Osteocyte (in vitro differentiated cells): ENCODE measurements at regions not wholly inside any gene's neighbourhood (a gene's known extent, or its start where the extent isn't known, plus 50 kb on each side); places are given as distances from the start of the nearest gene placed in this dataset.
"Not testable (repeated sequence)": the region's sequence is repeated elsewhere in the genome, so short reads cannot be mapped to it uniquely, and the experiment has no call there.

Experiments
- DNase-seq: peaks from one replicate; pipeline ENCODE4 v3.0.0; 2021; ENCODE audit warnings: mixed read lengths; ENCODE audit not compliant: unreplicated experiment; ENCODE audit errors: extremely low spot score
- H3K27ac Mint-ChIP-seq: one replicate; pipeline ENCODE4 v1.8.0; 2021; ENCODE audit warnings: mild to moderate bottlenecking, mixed read lengths; ENCODE audit not compliant: unreplicated experiment
- H3K27me3 Mint-ChIP-seq: one replicate; pipeline ENCODE4 v1.8.0; 2021; ENCODE audit warnings: mixed read lengths; ENCODE audit not compliant: unreplicated experiment
- H3K36me3 Mint-ChIP-seq: one replicate; pipeline ENCODE4 v1.8.0; 2021; ENCODE audit warnings: mixed read lengths; ENCODE audit not compliant: unreplicated experiment
- H3K4me1 Mint-ChIP-seq: one replicate; pipeline ENCODE4 v1.8.0; 2021; ENCODE audit warnings: mixed read lengths; ENCODE audit not compliant: unreplicated experiment
- H3K4me3 Mint-ChIP-seq: one replicate; pipeline ENCODE4 v1.8.0; 2021; ENCODE audit warnings: mild to moderate bottlenecking, moderate library complexity, mixed read lengths; ENCODE audit not compliant: unreplicated experiment
- H3K9me3 Mint-ChIP-seq: one replicate; pipeline ENCODE4 v1.8.0; 2021; ENCODE audit warnings: mixed read lengths; ENCODE audit not compliant: unreplicated experiment
- CTCF ChIP-seq: fragments of 200-600 bp; sonication (generic); IDR thresholded peaks from 2 replicates; pipeline ENCODE4 v1.5.0; 2021; ENCODE audit warnings: antibody characterized with exemption, mild to moderate bottlenecking, moderate library complexity

GRCh38 chr3:43236008-43236407, 50.3 kb upstream of the SNRK start:
- peaks cover 3% of the 10 kb centered on the region for H3K27me3 Mint-ChIP-seq
- no peak for TF ChIP-seq CTCF

GRCh38 chr3:43233062-43233461, 53.3 kb upstream of the SNRK start:
- H3K9me3 Mint-ChIP-seq: peaks cover 2% of the 10 kb centered on the region
- TF ChIP-seq CTCF: no peak
- peaks cover 3% of the 10 kb centered on the region for H3K27me3 Mint-ChIP-seq

More at GRCh38 chr3:43236008-43236407, 50.3 kb upstream of the SNRK start:
- no peak for DNase-seq
- Mint-ChIP-seq H3K4me3 (no peak overlapping the region), H3K27ac (no peak overlapping the region), H3K36me3 (no peaks in the 10 kb centered on the region), H3K9me3 (no peaks in the 10 kb centered on the region), H3K4me1 (peaks cover 17% of the 10 kb centered on the region)

GRCh38 chr3:43231276-43232000, 54.9 kb upstream of the SNRK start:
- Mint-ChIP-seq H3K4me1 (peaks cover 22% of the 10 kb centered on the region), H3K36me3 (peaks cover 4% of the 10 kb centered on the region), H3K27ac (peak overlapping the region; percentile 1), H3K9me3 (peaks cover 15% of the 10 kb centered on the region), H3K27me3 (no peaks in the 10 kb centered on the region), H3K4me3 (no peak overlapping the region)
- no peak for TF ChIP-seq CTCF
- DNase-seq: no peak

More at GRCh38 chr3:43233062-43233461, 53.3 kb upstream of the SNRK start:
- DNase-seq: no peak
- Mint-ChIP-seq H3K36me3 (no peaks in the 10 kb centered on the region), H3K27ac (no peak overlapping the region), H3K4me1 (peaks cover 22% of the 10 kb centered on the region), H3K4me3 (no peak overlapping the region)

- not testable (repeated sequence) for H3K27ac Mint-ChIP-seq, H3K4me3 Mint-ChIP-seq, DNase-seq, H3K27me3 Mint-ChIP-seq, H3K36me3 Mint-ChIP-seq
- H3K9me3 Mint-ChIP-seq: peaks cover 15% of the 10 kb centered on the region
- peaks cover 21% of the 10 kb centered on the region for H3K4me1 Mint-ChIP-seq
Measured at GRCh38 chr3:43229865-43230264, 56.5 kb upstream of the SNRK start.

GRCh38 chr3:43227685-43228084, 58.7 kb upstream of the SNRK start:
- Mint-ChIP-seq H3K9me3 (peaks cover 15% of the 10 kb centered on the region), H3K4me1 (peaks cover 14% of the 10 kb centered on the region)
- H3K27me3 Mint-ChIP-seq, H3K36me3 Mint-ChIP-seq, H3K4me3 Mint-ChIP-seq, DNase-seq, H3K27ac Mint-ChIP-seq: not testable (repeated sequence)

GRCh38 chr3:43224405-43225073, 61.8 kb upstream of the SNRK start:
- no peak for DNase-seq
- H3K36me3 Mint-ChIP-seq: peaks cover 4% of the 10 kb centered on the region
- no peaks in the 10 kb centered on the region for H3K4me1 Mint-ChIP-seq
- H3K27ac Mint-ChIP-seq: no peak overlapping the region
- H3K9me3 Mint-ChIP-seq: peaks cover 15% of the 10 kb centered on the region
- H3K4me3 Mint-ChIP-seq: no peak overlapping the region
- peaks cover 16% of the 10 kb centered on the region for H3K27me3 Mint-ChIP-seq
- no peak for TF ChIP-seq CTCF
